K562 (cell line): ENCODE measurements at regions not wholly inside any gene's neighbourhood (a gene's known extent, or its start where the extent isn't known, plus 50 kb on each side); places are given as distances from the start of the nearest gene placed in this dataset.

ENCODE experiments used
- ATAC-seq: fragments of 200-7000 bp; cut with Tn5 transposase; 3 replicates; pipeline ENCODE4 v1.9.1; 2020; ENCODE audit warnings: moderate library complexity
- BruUV-seq: library from RNA; stranded (reverse); fragments of 400-500 nt; replicated peaks from 2 replicates; lab custom pipeline; 2021; lab: Mats Ljungman, UMichigan
- CTCF ChIA-PET: fragments of 300-600 bp; formaldehyde crosslinking; extraction: SDS; loops from one replicate; lab custom pipeline; 2021; ENCODE audit warnings: low intra/inter-chr PET ratio; lab: Yijun Ruan, JAX
- POLR2A ChIA-PET: fragments of 300-600, 350-650 bp; sonication (Branson Sonifier 250); formaldehyde crosslinking; extraction: SDS; loops from one replicate; lab custom pipeline; 2021; ENCODE audit warnings: antibody characterized with exemption, inconsistent platforms; lab: Yijun Ruan, JAX
- DNase-seq, 4 experiments: peaks; one replicate each; pipeline versions ENCODE4 v3.0.0 to v3.0.0-alpha.2; 2011 to 2018; ENCODE audit warnings: low spot score in 3 of 4, mixed read lengths in 3 of 4; ENCODE audit errors: extremely low read depth in 1 of 4
- FAIRE-seq: peaks from 2 replicates; lab custom pipeline; 2011; peaks lifted over from hg19 to GRCh38; lab: Jason Lieb, UNC
- H2AFZ ChIP-seq: 2 replicates; pipeline ENCODE4 v1.6.0; 2011; ENCODE audit warnings: low read depth, low read length, control low read depth, inconsistent platforms
- H3K27ac ChIP-seq: fragments of 200-600 bp; 3 replicates; pipeline ENCODE4 v1.8.0; 2011; ENCODE audit warnings: low read depth, mild to moderate bottlenecking, control low read depth, inconsistent platforms, low read length, moderate library complexity, mixed read lengths; ENCODE audit errors: extremely low read depth
- H3K27me3 ChIP-seq, 2 experiments: fragments of 300-600 bp in 1 of 2; 2 replicates in 1 of 2; 3 replicates in 1 of 2; pipeline versions ENCODE4 v1.6.0 to v1.8.0; 2011; ENCODE audit warnings: inconsistent platforms in 2 of 2, low read length in 2 of 2, mild to moderate bottlenecking in 1 of 2, mixed read lengths in 1 of 2, moderate library complexity in 1 of 2; ENCODE audit not compliant: control insufficient read depth in 2 of 2, insufficient read depth in 2 of 2
- H3K36me3 ChIP-seq: fragments of 300-600 bp; 3 replicates; pipeline ENCODE4 v1.8.0; 2011; ENCODE audit warnings: mild to moderate bottlenecking, low read length, inconsistent platforms; ENCODE audit not compliant: control insufficient read depth, insufficient read depth
- H3K4me1 ChIP-seq, 2 experiments: fragments of 200-600 bp in 1 of 2; replicated peaks in 1 of 2; 2 replicates in 1 of 2; 3 replicates in 1 of 2; pipeline versions ENCODE4 v1.5.1 to v1.8.0; 2011; ENCODE audit warnings: inconsistent platforms in 2 of 2, low read length in 2 of 2, mild to moderate bottlenecking in 1 of 2, mixed read lengths in 1 of 2, moderate library complexity in 1 of 2; ENCODE audit not compliant: control insufficient read depth in 2 of 2, insufficient read depth in 2 of 2
- H3K4me2 ChIP-seq: 2 replicates; pipeline ENCODE4 v1.6.1; 2011; ENCODE audit warnings: low read length, control low read depth, inconsistent platforms, mixed read lengths; ENCODE audit not compliant: insufficient read depth
- H3K4me3 ChIP-seq: fragments of 200-600 bp; sonication (generic), shearing (Covaris generic); 2 replicates; pipeline ENCODE4 v1.5.1; 2016; ENCODE audit warnings: control low read depth, inconsistent platforms
- H3K79me2 ChIP-seq: fragments of 200-600 bp; 3 replicates; pipeline ENCODE4 v1.8.0; 2011; ENCODE audit warnings: low read length, inconsistent platforms; ENCODE audit not compliant: control insufficient read depth, insufficient read depth
- H3K9ac ChIP-seq, 2 experiments: 2 replicates each; pipeline versions ENCODE4 v1.6.0 to v1.6.1; 2011; ENCODE audit warnings: low read depth in 2 of 2, low read length in 2 of 2, control low read depth in 1 of 2, inconsistent platforms in 1 of 2, mild to moderate bottlenecking in 1 of 2, mixed read lengths in 1 of 2; ENCODE audit not compliant: insufficient read depth in 1 of 2
- H3K9me1 ChIP-seq: one replicate; pipeline ENCODE4 v1.6.0; 2011; ENCODE audit warnings: inconsistent platforms, mild to moderate bottlenecking, low read length, moderate library complexity; ENCODE audit not compliant: control insufficient read depth, insufficient read depth
- H3K9me3 ChIP-seq: replicated peaks from 2 replicates; pipeline ENCODE4 v1.5.1; 2011; ENCODE audit warnings: low read depth, low read length, inconsistent platforms; ENCODE audit not compliant: control insufficient read depth, insufficient read depth
- H4K20me1 ChIP-seq: replicated peaks from 2 replicates; pipeline ENCODE4 v1.6.1; 2011; ENCODE audit warnings: low read length, inconsistent platforms, mixed read lengths; ENCODE audit not compliant: control insufficient read depth, insufficient read depth
- BRD9 ChIP-seq: fragments of 450-650 bp; IDR thresholded peaks from 2 replicates; pipeline ENCODE4 v1.6.1; 2018; ENCODE audit warnings: low read depth; ENCODE audit not compliant: partially characterized antibody
- HNRNPK ChIP-seq: fragments of 200-400 bp; formaldehyde crosslinking; IDR thresholded peaks from one replicate; pipeline ENCODE4 v1.6.1; 2018; ENCODE audit warnings: mild to moderate bottlenecking, low read depth, low read length; ENCODE audit not compliant: poor library complexity, severe bottlenecking
- RBM17 ChIP-seq: fragments of 200-400 bp; formaldehyde crosslinking; IDR thresholded peaks from 2 replicates; pipeline ENCODE4 v1.6.1; 2017; ENCODE audit warnings: low read depth, mild to moderate bottlenecking, low read length, borderline replicate concordance
- SMAD4 ChIP-seq: fragments of 250-450 bp; sonication (Bioruptor Pico); conservative IDR thresholded peaks from 2 replicates; pipeline ENCODE4 v1.8.0; 2021; ENCODE audit warnings: inconsistent platforms, mild to moderate bottlenecking, moderate library complexity
- TBP ChIP-seq: optimal IDR thresholded peaks from 2 replicates; pipeline ENCODE3; 2011; ENCODE audit warnings: low read depth, low read length, improper control_type of control experiment
- U2AF1 ChIP-seq: fragments of 200-400 bp; formaldehyde crosslinking; optimal IDR thresholded peaks from 2 replicates; pipeline ENCODE3; 2017; ENCODE audit warnings: mild to moderate bottlenecking, low read depth, low read length, moderate library complexity
- YY1 ChIP-seq, 3 experiments: IDR thresholded peaks; 2 replicates each; pipeline ENCODE4 v1.6.1; 2011; ENCODE audit warnings: low read length in 2 of 3, mild to moderate bottlenecking in 2 of 3, moderate library complexity in 2 of 3, borderline replicate concordance in 1 of 3, control low read depth in 1 of 3, low read depth in 1 of 3; ENCODE audit not compliant: insufficient read depth in 3 of 3, insufficient replicate concordance in 2 of 3, control insufficient read depth in 1 of 3, insufficient read length in 1 of 3; ENCODE audit errors: extremely low read depth in 1 of 3
- ZBTB7A ChIP-seq: IDR thresholded peaks from 2 replicates; pipeline ENCODE4 v1.6.1; 2011; ENCODE audit warnings: low read depth, mild to moderate bottlenecking, low read length, moderate library complexity, borderline replicate concordance; ENCODE audit not compliant: control insufficient read depth
- ZFP36 ChIP-seq: fragments of 150-350 bp; IDR thresholded peaks from 2 replicates; pipeline ENCODE4 v1.6.1; 2018; ENCODE audit warnings: low read length, low read depth; ENCODE audit not compliant: partially characterized antibody
- ZKSCAN1 ChIP-seq: fragments of 150-350 bp; IDR thresholded peaks from 2 replicates; pipeline ENCODE4 v1.6.1; 2016; ENCODE audit warnings: low read depth, low read length
- ZKSCAN8 ChIP-seq: fragments of 200-800 bp; sonication (Bioruptor generic); IDR thresholded peaks from 2 replicates; pipeline ENCODE4 v1.6.1; 2016; ENCODE audit warnings: missing genetic modification characterization, missing compliant biosample characterization
- ZNF57 ChIP-seq: fragments of 450-650 bp; formaldehyde crosslinking; IDR thresholded peaks from 2 replicates; pipeline ENCODE4 v1.4.0; 2020; ENCODE audit warnings: mild to moderate bottlenecking, moderate library complexity
- ZNF584 ChIP-seq: fragments of 200-800 bp; sonication (Bioruptor generic); IDR thresholded peaks from 2 replicates; pipeline ENCODE4 v1.6.1; 2016; ENCODE audit warnings: low read depth, mild to moderate bottlenecking, missing genetic modification characterization, missing compliant biosample characterization
- ZNF644 ChIP-seq: fragments of 200-800 bp; sonication (Bioruptor generic); IDR thresholded peaks from 2 replicates; pipeline ENCODE4 v1.6.1; 2016; ENCODE audit warnings: low read depth, missing genetic modification characterization, missing compliant biosample characterization
- ZNF699 ChIP-seq: fragments of 250-450 bp; sonication (Bioruptor Pico); IDR thresholded peaks from 2 replicates; pipeline ENCODE4 v1.8.0; 2021; ENCODE audit warnings: mild to moderate bottlenecking, moderate library complexity; ENCODE audit not compliant: insufficient replicate concordance
- WGBS: fragments of 100-300 bp; shearing (Covaris generic); methylation state at CpG from one replicate; pipeline ENCODE4 v1.1.6; 2016; ENCODE audit warnings: low coverage, mixed read lengths; ENCODE audit not compliant: insufficient coverage; ENCODE audit errors: missing lambda C conversion rate; 5-methylcytosine and 5-hydroxymethylcytosine counted together
- in situ Hi-C: fragments of 300-500 bp; cut with MboI; formaldehyde crosslinking; loops from 4 replicates; pipeline ENCODE4 v1.15.0; 2018; ENCODE audit warnings: inconsistent platforms, mixed read lengths
- intact Hi-C: fragments of 100-400 bp; cut with micrococcal nuclease; formaldehyde crosslinking; loops from 2 replicates; pipeline ENCODE4 v1.14.2; 2022
- TF ChIP-seq, protein P1 (sequence below): sonication (generic); formaldehyde crosslinking; IDR thresholded peaks from 2 replicates; pipeline ENCODE4 v1.9.0; 2022; ENCODE audit warnings: mild to moderate bottlenecking, missing genetic modification reagents
- TF ChIP-seq, protein P2 (sequence below): sonication (generic); IDR thresholded peaks from 2 replicates; pipeline ENCODE4 v1.6.1; 2016
- TF ChIP-seq, protein P3 (sequence below): fragments of 250-450 bp; sonication (Bioruptor Pico); IDR thresholded peaks from 2 replicates; pipeline ENCODE4 v1.8.0; 2021; ENCODE audit warnings: moderate library complexity, mild to moderate bottlenecking, inconsistent platforms

DNA sequence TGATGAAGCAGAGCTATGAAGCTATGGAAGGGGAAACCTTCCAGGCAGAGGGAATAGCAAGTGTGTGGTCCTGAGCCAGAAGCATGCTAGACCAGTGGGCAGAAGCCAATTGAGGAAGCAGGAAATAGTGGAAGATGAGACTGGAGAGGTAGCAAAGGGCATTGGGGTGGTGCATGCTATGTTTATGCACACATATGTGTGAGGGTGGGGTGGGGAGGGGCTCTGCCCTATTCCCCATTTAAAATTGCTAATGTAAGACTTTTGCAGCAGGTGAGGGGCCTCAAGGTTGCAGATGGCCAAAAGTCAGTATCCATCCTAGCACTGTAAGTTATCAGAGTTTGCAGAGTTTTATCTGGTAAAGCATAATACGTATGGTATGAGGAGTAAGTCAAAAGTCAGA is 626.6 kb upstream of the KIRREL3 start:
- Histone ChIP-seq H3K9ac (no peak overlapping the region), H3K27ac (no peak overlapping the region), H4K20me1 (no peaks in the 10 kb centered on the region), H3K4me1 (no peaks in the 10 kb centered on the region), H3K79me2 (no peaks in the 10 kb centered on the region), H3K27me3 (no peaks in the 10 kb centered on the region), H3K4me2 (no peak overlapping the region), H3K9me1 (no peaks in the 10 kb centered on the region), H2AFZ (no peak overlapping the region), H3K4me3 (no peak overlapping the region), H3K9me3 (no peaks in the 10 kb centered on the region), H3K36me3 (no peaks in the 10 kb centered on the region)
- intact Hi-C loops = no loop called here
- WGBS = 0% methylated on average over 1 of the region's 1 CpG
- DNase-seq (no peak), FAIRE-seq (no peak), ATAC-seq (no peak)
- in situ Hi-C loops = no loop called here
- BruUV-seq = no TSS peak
- TF ChIP-seq HNRNPK (no peak), ZFP36 (no peak), ZNF57 (CRISPR knock-in tag) (no peak), ZKSCAN1 (no peak), ZNF644 (tag) (no peak), ZKSCAN8 (CRISPR knock-in tag) (no peak), SMAD4 (no peak), ZNF584 (no peak), ZNF699 (CRISPR knock-in tag) (no peak), BRD9 (no peak), ZBTB7A (no peak), U2AF1 (no peak), RBM17 (no peak), YY1 (IDR thresholded peaks at IDR 0.05; ENCODE audit: borderline replicate concordance in 1 of 3, control insufficient read depth in 1 of 3, extremely low read depth in 1 of 3, insufficient read depth in 3 of 3, insufficient read length in 1 of 3, insufficient replicate concordance in 2 of 3, low read depth in 1 of 3, low read length in 2 of 3) (no peak), TBP (no peak)
- TF ChIP-seq, protein P1, sequence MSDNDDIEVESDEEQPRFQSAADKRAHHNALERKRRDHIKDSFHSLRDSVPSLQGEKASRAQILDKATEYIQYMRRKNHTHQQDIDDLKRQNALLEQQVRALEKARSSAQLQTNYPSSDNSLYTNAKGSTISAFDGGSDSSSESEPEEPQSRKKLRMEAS = no peak
- TF ChIP-seq, protein P2, sequence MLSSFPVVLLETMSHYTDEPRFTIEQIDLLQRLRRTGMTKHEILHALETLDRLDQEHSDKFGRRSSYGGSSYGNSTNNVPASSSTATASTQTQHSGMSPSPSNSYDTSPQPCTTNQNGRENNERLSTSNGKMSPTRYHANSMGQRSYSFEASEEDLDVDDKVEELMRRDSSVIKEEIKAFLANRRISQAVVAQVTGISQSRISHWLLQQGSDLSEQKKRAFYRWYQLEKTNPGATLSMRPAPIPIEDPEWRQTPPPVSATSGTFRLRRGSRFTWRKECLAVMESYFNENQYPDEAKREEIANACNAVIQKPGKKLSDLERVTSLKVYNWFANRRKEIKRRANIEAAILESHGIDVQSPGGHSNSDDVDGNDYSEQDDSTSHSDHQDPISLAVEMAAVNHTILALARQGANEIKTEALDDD = no peak
- TF ChIP-seq, protein P3, sequence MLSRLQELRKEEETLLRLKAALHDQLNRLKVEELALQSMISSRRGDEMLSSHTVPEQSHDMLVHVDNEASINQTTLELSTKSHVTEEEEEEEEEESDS (CRISPR knock-in tag) = no peak
- ChIA-PET POLR2A (no interaction called here), CTCF (no interaction called here)
